HepG2 (cell line): ENCODE measurements at regions not wholly inside any gene's neighbourhood (a gene's known extent, or its start where the extent isn't known, plus 50 kb on each side); places are given as distances from the start of the nearest gene placed in this dataset.

ENCODE experiments used
- ATAC-seq: fragments of 200-7000 bp; cut with Tn5 transposase; 3 replicates; pipeline ENCODE4 v1.9.1; 2020; ENCODE audit warnings: mild to moderate bottlenecking, moderate library complexity
- BruUV-seq: library from RNA; stranded (reverse); fragments of 400-500 nt; replicated peaks from 2 replicates; lab custom pipeline; 2021; lab: Mats Ljungman, UMichigan
- CTCF ChIA-PET: fragments of 300-600 bp; formaldehyde crosslinking; extraction: SDS; loops from one replicate; lab custom pipeline; 2021; ENCODE audit warnings: low total read pairs, inconsistent platforms, low intra/inter-chr PET ratio; lab: Yijun Ruan, JAX
- POLR2A ChIA-PET: fragments of 350-600 bp; sonication (Branson Sonifier 250); formaldehyde crosslinking; loops from one replicate; lab custom pipeline; 2020; ENCODE audit warnings: antibody characterized with exemption, inconsistent platforms; lab: Yijun Ruan, JAX
- DNase-seq: peaks from one replicate; pipeline ENCODE4 v3.0.0-alpha.2; 2015; ENCODE audit warnings: low spot score
- FAIRE-seq: peaks from 3 replicates; lab custom pipeline; 2011; peaks lifted over from hg19 to GRCh38; lab: Jason Lieb, UNC
- H2AFZ ChIP-seq: one replicate; pipeline ENCODE4 v1.6.1; 2011; ENCODE audit warnings: low read length, inconsistent platforms
- H3K27ac ChIP-seq: fragments of 300-600 bp; 3 replicates; pipeline ENCODE4 v1.8.0; 2011; ENCODE audit warnings: mixed run types, mild to moderate bottlenecking, mixed read lengths, low read length, inconsistent platforms; ENCODE audit not compliant: insufficient read depth; ENCODE audit errors: extremely low read length
- H3K27me3 ChIP-seq, 2 experiments: fragments of 200-600 bp in 1 of 2; 2 replicates in 1 of 2; 3 replicates in 1 of 2; pipeline versions ENCODE4 v1.6.0 to v1.8.0; 2011; ENCODE audit warnings: low read length in 2 of 2, mild to moderate bottlenecking in 2 of 2, moderate library complexity in 2 of 2, inconsistent platforms in 1 of 2; ENCODE audit not compliant: insufficient read depth in 2 of 2, control insufficient read depth in 1 of 2
- H3K36me3 ChIP-seq, 2 experiments: fragments of 200-600 bp in 1 of 2; replicated peaks in 1 of 2; 2 replicates in 1 of 2; 3 replicates in 1 of 2; pipeline versions ENCODE4 v1.5.1 to v1.8.0; 2011; ENCODE audit warnings: low read length in 2 of 2, inconsistent platforms in 1 of 2; ENCODE audit not compliant: insufficient read depth in 2 of 2, control insufficient read depth in 1 of 2
- H3K4me1 ChIP-seq: 2 replicates; pipeline ENCODE4 v1.5.1; 2012; ENCODE audit warnings: low read length, inconsistent platforms; ENCODE audit not compliant: insufficient read depth
- H3K4me2 ChIP-seq: 2 replicates; pipeline ENCODE4 v1.6.0; 2011; ENCODE audit warnings: low read depth, low read length, inconsistent platforms
- H3K4me3 ChIP-seq, 3 experiments: fragments of 200-600 bp in 1 of 3; sonication (generic), shearing (Covaris generic) in 1 of 3; replicated peaks in 1 of 3; 2 replicates each; pipeline ENCODE4 v1.5.1; 2011 to 2016; ENCODE audit warnings: low read length in 3 of 3, inconsistent platforms in 2 of 3, low read depth in 2 of 3, mild to moderate bottlenecking in 2 of 3, control low read depth in 1 of 3, mixed read lengths in 1 of 3; ENCODE audit not compliant: insufficient read depth in 1 of 3
- H3K79me2 ChIP-seq: one replicate; pipeline ENCODE4 v1.6.1; 2011; ENCODE audit warnings: low read length, inconsistent platforms; ENCODE audit not compliant: insufficient read depth
- H3K9ac ChIP-seq: 2 replicates; pipeline ENCODE4 v1.6.0; 2011; ENCODE audit warnings: mild to moderate bottlenecking, low read depth, low read length, inconsistent platforms; ENCODE audit not compliant: insufficient read depth
- H3K9me3 ChIP-seq: 2 replicates; pipeline ENCODE4 v1.5.1; 2012; ENCODE audit warnings: mild to moderate bottlenecking, low read length
- H4K20me1 ChIP-seq: 2 replicates; pipeline ENCODE4 v1.6.0; 2011; ENCODE audit warnings: inconsistent platforms, mild to moderate bottlenecking, low read length, moderate library complexity; ENCODE audit not compliant: insufficient read depth
- CEBPB ChIP-seq: IDR thresholded peaks from 2 replicates; pipeline ENCODE4 v1.6.1; 2011; ENCODE audit warnings: low read depth, low read length, improper control_type of control experiment, borderline replicate concordance
- ISX ChIP-seq: sonication (generic); formaldehyde crosslinking; conservative IDR thresholded peaks from 2 replicates; pipeline ENCODE4 v1.5.0; 2020; ENCODE audit warnings: missing genetic modification reagents
- NFE2L1 ChIP-seq: sonication (generic); formaldehyde crosslinking; IDR thresholded peaks from 2 replicates; pipeline ENCODE4 v1.4.0; 2020; ENCODE audit warnings: missing genetic modification reagents, mild to moderate bottlenecking, borderline replicate concordance
- PAX8 ChIP-seq: sonication (generic); formaldehyde crosslinking; IDR thresholded peaks from 2 replicates; pipeline ENCODE4 v1.8.0; 2022; ENCODE audit warnings: mild to moderate bottlenecking, missing genetic modification reagents, borderline replicate concordance
- PRDM4 ChIP-seq: sonication (generic); formaldehyde crosslinking; IDR thresholded peaks from 2 replicates; pipeline ENCODE4 v1.9.0; 2021; ENCODE audit warnings: missing genetic modification reagents, borderline replicate concordance
- SP2 ChIP-seq: sonication (generic); formaldehyde crosslinking; IDR thresholded peaks from 2 replicates; pipeline ENCODE4 v1.5.1; 2020; ENCODE audit warnings: mild to moderate bottlenecking, missing genetic modification reagents
- SUZ12 ChIP-seq: fragments of 150-350 bp; IDR thresholded peaks from 2 replicates; pipeline ENCODE4 v1.6.1; 2014; ENCODE audit warnings: low read depth, low read length
- ZFP36L2 ChIP-seq: sonication (generic); formaldehyde crosslinking; IDR thresholded peaks from 2 replicates; pipeline ENCODE4 v1.4.0; 2020; ENCODE audit warnings: missing genetic modification reagents
- ZHX2 ChIP-seq, 2 experiments: sonication (generic) in 1 of 2; formaldehyde crosslinking in 1 of 2; IDR thresholded peaks; 2 replicates each; pipeline versions ENCODE4 v1.6.1 to v1.9.0; 2014 to 2022; ENCODE audit warnings: antibody characterized with exemption in 1 of 2, borderline replicate concordance in 1 of 2, inconsistent platforms in 1 of 2, low read depth in 1 of 2, missing genetic modification reagents in 1 of 2
- ZNF276 ChIP-seq: sonication (generic); formaldehyde crosslinking; IDR thresholded peaks from 2 replicates; pipeline ENCODE4 v1.4.0; 2020; ENCODE audit warnings: mild to moderate bottlenecking, low read depth, missing genetic modification reagents
- ZNF282 ChIP-seq: fragments of 450-650 bp; IDR thresholded peaks from 2 replicates; pipeline ENCODE4 v1.6.1; 2018; ENCODE audit not compliant: partially characterized antibody
- ZNF460 ChIP-seq: sonication (generic); formaldehyde crosslinking; IDR thresholded peaks from 2 replicates; pipeline ENCODE4 v1.5.1; 2020; ENCODE audit warnings: missing genetic modification reagents, mild to moderate bottlenecking, borderline replicate concordance
- ZSCAN25 ChIP-seq: sonication (generic); formaldehyde crosslinking; IDR thresholded peaks from 2 replicates; pipeline ENCODE4 v1.8.0; 2022; ENCODE audit warnings: mild to moderate bottlenecking, missing genetic modification reagents
- WGBS: methylation state at CpG from one replicate; pipeline ENCODE4 v1.1.6; 2017; ENCODE audit warnings: low lambda C conversion rate; 5-methylcytosine and 5-hydroxymethylcytosine counted together
- in situ Hi-C: cut with HindIII; loops from 2 replicates; pipeline ENCODE4 v1.10.0; 2017; ENCODE audit warnings: low pct_unique_long_range_greater_than_20kb; ENCODE audit not compliant: extremely low pct_ligation_motif_present
- intact Hi-C: fragments of 100-400 bp; cut with micrococcal nuclease; formaldehyde crosslinking; loops from one replicate; pipeline ENCODE4 v1.10.0; 2022; ENCODE audit not compliant: unreplicated experiment

- H2AFZ ChIP-seq = no peak overlapping the region
- no peak overlapping the region for H3K4me3 ChIP-seq
- in situ Hi-C loops (no loop called here), intact Hi-C loops (no loop called here)
- H3K36me3 ChIP-seq = no peaks in the 10 kb centered on the region
- H3K79me2 ChIP-seq = no peaks in the 10 kb centered on the region
- no peaks in the 10 kb centered on the region for H4K20me1 ChIP-seq
- no peak overlapping the region for H3K9ac ChIP-seq
- FAIRE-seq (no peak), DNase-seq (no peak), ATAC-seq (no peak)
- no TSS peak for BruUV-seq
- H3K4me1 ChIP-seq = no peaks in the 10 kb centered on the region
- H3K27me3 ChIP-seq = no peaks in the 10 kb centered on the region
- 0% methylated on average over 4 of the region's 4 CpGs for WGBS
- no peaks in the 10 kb centered on the region for H3K9me3 ChIP-seq
- no peak overlapping the region for H3K27ac ChIP-seq
- ChIA-PET CTCF (no interaction called here), POLR2A (no interaction called here)
- no peak overlapping the region for H3K4me2 ChIP-seq
- no peak for TF ChIP-seq NFE2L1 (CRISPR knock-in tag)
- no peak for TF ChIP-seq ZNF460
- no peak for TF ChIP-seq CEBPB
- TF ChIP-seq ZNF276 = no peak
- no peak for TF ChIP-seq ZSCAN25 (CRISPR knock-in tag)
- TF ChIP-seq PRDM4 (CRISPR knock-in tag) = no peak
- TF ChIP-seq ZFP36L2 (CRISPR knock-in tag) = no peak
- TF ChIP-seq SP2 (CRISPR knock-in tag) = no peak
- no peak for TF ChIP-seq SUZ12
- TF ChIP-seq ZHX2 (IDR thresholded peaks at IDR 0.05; ENCODE audit: low read depth) = no peak
- TF ChIP-seq ZHX2 (CRISPR knock-in tag; IDR thresholded peaks at IDR 0.05; ENCODE audit: borderline replicate concordance) = no peak
- TF ChIP-seq PAX8 (CRISPR knock-in tag) = no peak
- TF ChIP-seq ISX = no peak
- TF ChIP-seq ZNF282 = no peak
These were observed 130.1 kb upstream of the MALRD1 start for GRCh38 chr10:18918532-18918931.
